H9 (cell line): ENCODE measurements at regions not wholly inside any gene's neighbourhood (a gene's known extent, or its start where the extent isn't known, plus 50 kb on each side); places are given as distances from the start of the nearest gene placed in this dataset.

Experiments used
- DNase-seq: peaks from one replicate; pipeline ENCODE4 v3.0.0-alpha.2; 2017
- H2AFZ ChIP-seq: one replicate; pipeline ENCODE4 v1.6.1; 2013; ENCODE audit warnings: mild to moderate bottlenecking, low read length, control low read depth, moderate library complexity
- H2AK5ac ChIP-seq: 2 replicates; pipeline ENCODE4 v1.6.1; 2013; ENCODE audit warnings: low read length, control low read depth, mixed read lengths; ENCODE audit not compliant: insufficient read length
- H2BK120ac ChIP-seq: one replicate; pipeline ENCODE4 v1.6.1; 2013; ENCODE audit warnings: low read depth, mild to moderate bottlenecking, low read length, control low read depth, inconsistent platforms; ENCODE audit not compliant: poor library complexity, severe bottlenecking
- H2BK12ac ChIP-seq: 2 replicates; pipeline ENCODE4 v1.6.1; 2013; ENCODE audit warnings: low read length, control low read depth, mixed read lengths, low read depth; ENCODE audit not compliant: insufficient read length
- H2BK15ac ChIP-seq: 2 replicates; pipeline ENCODE4 v1.6.1; 2013; ENCODE audit warnings: low read depth, low read length, control low read depth
- H2BK20ac ChIP-seq: one replicate; pipeline ENCODE4 v1.6.1; 2013; ENCODE audit warnings: low read depth, mild to moderate bottlenecking, low read length, control low read depth, inconsistent platforms; ENCODE audit not compliant: poor library complexity, severe bottlenecking
- H2BK5ac ChIP-seq: 2 replicates; pipeline ENCODE4 v1.6.1; 2013; ENCODE audit warnings: low read length, control low read depth, mixed read lengths; ENCODE audit not compliant: insufficient read length
- H3K14ac ChIP-seq: 2 replicates; pipeline ENCODE4 v1.6.1; 2013; ENCODE audit warnings: low read length, control low read depth; ENCODE audit not compliant: insufficient read depth
- H3K18ac ChIP-seq: 2 replicates; pipeline ENCODE4 v1.6.1; 2013; ENCODE audit warnings: low read depth, mild to moderate bottlenecking, mixed read lengths, low read length, control low read depth; ENCODE audit not compliant: insufficient read length
- H3K23ac ChIP-seq: 2 replicates; pipeline ENCODE4 v1.6.1; 2013; ENCODE audit warnings: low read length, control low read depth, mixed read lengths, low read depth; ENCODE audit not compliant: insufficient read length
- H3K23me2 ChIP-seq: 2 replicates; pipeline ENCODE4 v1.6.1; 2013; ENCODE audit warnings: low read depth, mild to moderate bottlenecking, mixed read lengths, low read length, control low read depth; ENCODE audit not compliant: insufficient read length, poor library complexity, severe bottlenecking
- H3K27ac ChIP-seq: 2 replicates; pipeline ENCODE4 v1.5.1; 2013; ENCODE audit warnings: low read length, control low read depth, mixed read lengths, low read depth; ENCODE audit not compliant: insufficient read length
- H3K27me3 ChIP-seq: 2 replicates; pipeline ENCODE4 v1.6.1; 2013; ENCODE audit warnings: low read length, control low read depth, inconsistent platforms; ENCODE audit not compliant: insufficient read depth
- H3K4ac ChIP-seq: 2 replicates; pipeline ENCODE4 v1.6.1; 2013; ENCODE audit warnings: low read depth, mild to moderate bottlenecking, control low read depth, inconsistent platforms, low read length, moderate library complexity
- H3K4me1 ChIP-seq: 2 replicates; pipeline ENCODE4 v1.6.1; 2013; ENCODE audit warnings: low read length, control low read depth, inconsistent platforms; ENCODE audit not compliant: insufficient read depth
- H3K4me2 ChIP-seq: 2 replicates; pipeline ENCODE4 v1.6.1; 2013; ENCODE audit warnings: low read length, control low read depth, mixed read lengths; ENCODE audit not compliant: insufficient read length, insufficient read depth
- H3K56ac ChIP-seq: 2 replicates; pipeline ENCODE4 v1.6.1; 2013; ENCODE audit warnings: low read depth, mild to moderate bottlenecking, mixed read lengths, low read length, control low read depth; ENCODE audit not compliant: insufficient read length
- H3K79me1 ChIP-seq: 2 replicates; pipeline ENCODE4 v1.6.1; 2013; ENCODE audit warnings: low read depth, mild to moderate bottlenecking, moderate library complexity, low read length, control low read depth, inconsistent platforms; ENCODE audit not compliant: insufficient read depth, poor library complexity, severe bottlenecking
- H3K79me2 ChIP-seq: 2 replicates; pipeline ENCODE4 v1.6.1; 2013; ENCODE audit warnings: low read length, control low read depth, inconsistent platforms; ENCODE audit not compliant: insufficient read depth
- H3K9ac ChIP-seq: 2 replicates; pipeline ENCODE4 v1.6.1; 2013; ENCODE audit warnings: low read length, control low read depth, mixed read lengths; ENCODE audit not compliant: insufficient read length; ENCODE audit errors: extremely low read depth
- H3K9me3 ChIP-seq: one replicate; pipeline ENCODE4 v1.6.1; 2013; ENCODE audit warnings: low read depth, low read length, inconsistent platforms; ENCODE audit not compliant: control insufficient read depth
- H3T11ph ChIP-seq: one replicate; pipeline ENCODE4 v1.6.1; 2013; ENCODE audit warnings: mild to moderate bottlenecking, low read length, control low read depth, inconsistent platforms
- H4K20me1 ChIP-seq: one replicate; pipeline ENCODE4 v1.6.1; 2013; ENCODE audit not compliant: control insufficient read depth, insufficient read length, insufficient read depth
- H4K5ac ChIP-seq: 2 replicates; pipeline ENCODE4 v1.6.1; 2013; ENCODE audit warnings: low read depth, mild to moderate bottlenecking, mixed read lengths, low read length, control low read depth; ENCODE audit not compliant: insufficient read length
- H4K8ac ChIP-seq: replicated peaks from 2 replicates; pipeline ENCODE4 v1.6.1; 2013; ENCODE audit warnings: low read length, control low read depth, mixed read lengths, low read depth; ENCODE audit not compliant: insufficient read length
- H4K91ac ChIP-seq: 2 replicates; pipeline ENCODE4 v1.6.1; 2013; ENCODE audit warnings: low read depth, mild to moderate bottlenecking, moderate library complexity, mixed read lengths, low read length, control low read depth; ENCODE audit not compliant: insufficient read length
- H3K27ac Mint-ChIP-seq, 3 experiments: 2 replicates in 2 of 3; 3 replicates in 1 of 3; pipeline ENCODE4 v1.8.0; 2020 to 2021; ENCODE audit warnings: mixed read lengths in 3 of 3, mild to moderate bottlenecking in 1 of 3, moderate library complexity in 1 of 3
- H3K27me3 Mint-ChIP-seq: 2 replicates; pipeline ENCODE4 v1.8.0; 2021; ENCODE audit warnings: low read depth, mild to moderate bottlenecking, moderate library complexity, mixed read lengths
- H3K36me3 Mint-ChIP-seq, 3 experiments: 2 replicates in 2 of 3; 3 replicates in 1 of 3; pipeline ENCODE4 v1.8.0; 2020 to 2021; ENCODE audit warnings: low read depth in 3 of 3, mixed read lengths in 3 of 3; ENCODE audit not compliant: insufficient read depth in 1 of 3
- H3K4me1 Mint-ChIP-seq, 2 experiments: 2 replicates each; pipeline ENCODE4 v1.8.0; 2020; ENCODE audit warnings: mixed read lengths in 2 of 2
- H3K4me3 Mint-ChIP-seq, 2 experiments: 2 replicates in 1 of 2; 3 replicates in 1 of 2; pipeline ENCODE4 v1.8.0; 2020 to 2021; ENCODE audit warnings: mild to moderate bottlenecking in 2 of 2, mixed read lengths in 2 of 2, moderate library complexity in 1 of 2
- H3K9me3 Mint-ChIP-seq, 2 experiments: 2 replicates in 1 of 2; 3 replicates in 1 of 2; pipeline ENCODE4 v1.8.0; 2020; ENCODE audit warnings: mild to moderate bottlenecking in 2 of 2, mixed read lengths in 2 of 2, moderate library complexity in 1 of 2
- CTCF ChIP-seq: fragments of 200-600 bp; sonication (generic); conservative IDR thresholded peaks from 3 replicates; pipeline ENCODE4 v1.8.0; 2021; ENCODE audit warnings: antibody characterized with exemption, mild to moderate bottlenecking
- WGBS: extraction: QIAGEN DNeasy Blood & Tissue Kit; methylation state at CpG from one replicate; pipeline ENCODE4 v1.1.7; 2013; ENCODE audit warnings: missing lambda C conversion rate, low lambda C conversion rate, mixed read lengths; ENCODE audit not compliant: insufficient read length; ENCODE audit errors: extremely low coverage; 5-methylcytosine and 5-hydroxymethylcytosine counted together

DNA sequence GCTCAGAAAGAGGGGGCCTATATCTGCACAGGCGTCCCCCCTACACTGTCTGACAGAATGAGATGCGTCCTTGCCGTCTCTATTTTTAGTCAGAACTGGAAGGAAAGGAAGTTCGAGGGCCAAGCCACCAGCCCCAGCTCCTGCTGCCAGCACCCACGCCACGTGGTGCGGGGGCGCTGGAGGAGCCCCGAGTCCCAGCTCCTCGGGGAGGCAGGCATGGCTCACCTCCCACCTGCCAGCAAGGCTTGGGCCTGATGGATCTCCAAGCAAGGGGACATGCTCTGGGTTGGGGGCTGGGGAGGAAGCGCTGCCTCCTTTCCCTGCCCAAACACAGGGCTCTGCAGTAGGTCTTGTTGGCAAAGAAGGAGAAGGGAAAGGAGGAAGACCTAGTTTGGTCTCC is 80.3 kb upstream of the ARAP3 start:
- TF ChIP-seq CTCF: no peak

More for the DNA sequence above, 80.3 kb upstream of the ARAP3 start:
- no peaks in the 10 kb centered on the region for H3K79me1 ChIP-seq
- no peak overlapping the region for H2BK20ac ChIP-seq
- H3K9me3 Mint-ChIP-seq: no peaks in the 10 kb centered on the region
- no peak overlapping the region for H3K56ac ChIP-seq
- no peak overlapping the region for H2BK15ac ChIP-seq
- no peak overlapping the region for H2BK5ac ChIP-seq
- H3K4me3 Mint-ChIP-seq: no peak overlapping the region
- no peak overlapping the region for H3T11ph ChIP-seq
- no peak overlapping the region for H3K23ac ChIP-seq
- no peak overlapping the region for H2AK5ac ChIP-seq
- peaks cover 25% of the 10 kb centered on the region for H3K27me3 Mint-ChIP-seq
- DNase-seq: no peak
- H3K9ac ChIP-seq: no peak overlapping the region
- H2AFZ ChIP-seq: no peak overlapping the region
- no peak overlapping the region for H2BK12ac ChIP-seq
- H4K20me1 ChIP-seq: no peaks in the 10 kb centered on the region
- no peaks in the 10 kb centered on the region for H3K9me3 ChIP-seq
- no peak overlapping the region for H3K4ac ChIP-seq
- H4K8ac ChIP-seq: no peak overlapping the region
- H3K27ac ChIP-seq: no peak overlapping the region
- no CpG with 5 or more reads among the region's 11 CpGs for WGBS
- H3K23me2 ChIP-seq: no peaks in the 10 kb centered on the region
- H3K4me1 ChIP-seq: peaks cover 13% of the 10 kb centered on the region; the same call in 1 of the 2 replicates
- H3K27ac Mint-ChIP-seq: no peak overlapping the region
- peaks cover 32 to 48% of the 10 kb centered on the region in 2 experiments for H3K4me1 Mint-ChIP-seq
- H3K79me2 ChIP-seq: no peaks in the 10 kb centered on the region
- no peak overlapping the region for H3K18ac ChIP-seq
- no peaks in the 10 kb centered on the region for H3K36me3 Mint-ChIP-seq
- no peak overlapping the region for H3K14ac ChIP-seq
- no peak overlapping the region for H2BK120ac ChIP-seq
- H4K91ac ChIP-seq: no peak overlapping the region
- H4K5ac ChIP-seq: no peak overlapping the region
- H3K27me3 ChIP-seq: no peaks in the 10 kb centered on the region
- no peak overlapping the region for H3K4me2 ChIP-seq
